Kidney tubule cell (primary cell): ENCODE measurements at regions not wholly inside any gene's neighbourhood (a gene's known extent, or its start where the extent isn't known, plus 50 kb on each side); places are given as distances from the start of the nearest gene placed in this dataset.

Experiments used
- DNase-seq: peaks from one replicate; pipeline ENCODE4 v3.0.0-alpha.2; 2018; ENCODE audit warnings: low spot score

GRCh38 chr2:57516698-57517340 is 529.8 kb upstream of the VRK2 start:
- DNase-seq = peak; percentile 60

- DNase-seq = no peak
These were observed 523.3 kb upstream of the VRK2 start for GRCh38 chr2:57523304-57523703.

- no peak for DNase-seq
These were observed 518.9 kb upstream of the VRK2 start for GRCh38 chr2:57527685-57528084.

- no peak for DNase-seq
These were observed 518.1 kb upstream of the VRK2 start for GRCh38 chr2:57528499-57528898.

GRCh38 chr2:57534358-57534757 is 512.2 kb upstream of the VRK2 start:
- no peak for DNase-seq

- DNase-seq = no peak
These were observed 509.9 kb upstream of the VRK2 start for GRCh38 chr2:57536535-57537231.

GRCh38 chr2:57539761-57540160 is 506.8 kb upstream of the VRK2 start:
- no peak for DNase-seq

- DNase-seq = peak; percentile 89
These were observed 504.5 kb upstream of the VRK2 start for GRCh38 chr2:57542081-57542480.

- DNase-seq = no peak
These were observed 503.4 kb upstream of the VRK2 start for GRCh38 chr2:57543211-57543610.

- no peak for DNase-seq
These were observed 502.0 kb upstream of the VRK2 start for GRCh38 chr2:57544624-57545023.

- no peak for DNase-seq
These were observed 500.1 kb upstream of the VRK2 start for GRCh38 chr2:57546478-57546877.

GRCh38 chr2:57549642-57550102 is 496.9 kb upstream of the VRK2 start:
- peak; percentile 36 for DNase-seq

- no peak for DNase-seq
These were observed 495.7 kb upstream of the VRK2 start for GRCh38 chr2:57550912-57551311.

- DNase-seq = no peak
These were observed 493.7 kb upstream of the VRK2 start for GRCh38 chr2:57552885-57553284.

- peak; percentile 6 for DNase-seq
These were observed 492.3 kb upstream of the VRK2 start for GRCh38 chr2:57554348-57554747.

GRCh38 chr2:57558312-57558711 is 488.3 kb upstream of the VRK2 start:
- no peak for DNase-seq

GRCh38 chr2:57562495-57562894 is 484.1 kb upstream of the VRK2 start:
- DNase-seq = no peak

GRCh38 chr2:57563015-57563414 is 483.6 kb upstream of the VRK2 start:
- DNase-seq = no peak

- DNase-seq = no peak
These were observed 479.4 kb upstream of the VRK2 start for GRCh38 chr2:57567245-57567644.

- no peak for DNase-seq
These were observed 477.2 kb upstream of the VRK2 start for GRCh38 chr2:57569396-57569795.

GRCh38 chr2:57570961-57571360 is 475.6 kb upstream of the VRK2 start:
- DNase-seq = no peak

GRCh38 chr2:57575700-57576268 is 470.8 kb upstream of the VRK2 start:
- DNase-seq = no peak

GRCh38 chr2:57576983-57577382 is 469.6 kb upstream of the VRK2 start:
- DNase-seq = no peak

GRCh38 chr2:57597940-57598339 is 448.7 kb upstream of the VRK2 start:
- no peak for DNase-seq
